CD4-positive, alpha-beta T cell (primary cell): ENCODE measurements at regions not wholly inside any gene's neighbourhood (a gene's known extent, or its start where the extent isn't known, plus 50 kb on each side); places are given as distances from the start of the nearest gene placed in this dataset.
A peak's percentile ranks its signal among the peaks of the same experiment; 100 is the strongest.

Experiments used
- ATAC-seq: fragments of 200-7000 bp; cut with Tn5 transposase; one replicate; pipeline ENCODE4 v1.10.0; 2022; ENCODE audit warnings: mild to moderate bottlenecking; ENCODE audit not compliant: poor library complexity
- CTCF ChIA-PET: fragments of 350-600 bp; sonication (Branson Sonifier 250); formaldehyde crosslinking; loops from one replicate; lab custom pipeline; 2021; ENCODE audit warnings: antibody characterized with exemption, inconsistent platforms; lab: Charles Lee
- POLR2A ChIA-PET: fragments of 350-600 bp; sonication (Branson Sonifier 250); formaldehyde crosslinking; loops from one replicate; lab custom pipeline; 2021; ENCODE audit warnings: antibody characterized with exemption, inconsistent platforms; lab: Charles Lee
- DNase-seq, 14 experiments: peaks; one replicate each; pipeline ENCODE4 v3.0.0-alpha.2; 2013 to 2020; ENCODE audit warnings: mixed read lengths in 2 of 14
- H3K27ac ChIP-seq, 2 donors: one replicate each; pipeline versions ENCODE4 v1.5.1 to v1.7.0; 2013; ENCODE audit warnings: low read length in 2 of 2, low read depth in 1 of 2, mild to moderate bottlenecking in 1 of 2
- H3K27me3 ChIP-seq, 2 experiments: 1 replicate in 1 of 2; 2 replicates in 1 of 2; pipeline versions ENCODE4 v1.6.1 to v1.7.0; 2013; ENCODE audit warnings: low read length in 2 of 2, control low read depth in 1 of 2, mild to moderate bottlenecking in 1 of 2, moderate library complexity in 1 of 2; ENCODE audit not compliant: insufficient read depth in 2 of 2, control insufficient read depth in 1 of 2
- H3K36me3 ChIP-seq: one replicate; pipeline ENCODE4 v1.6.1; 2013; ENCODE audit warnings: low read length, control low read depth; ENCODE audit not compliant: insufficient read depth
- H3K4me1 ChIP-seq: one replicate; pipeline ENCODE4 v1.6.1; 2013; ENCODE audit warnings: low read length, control low read depth; ENCODE audit not compliant: insufficient read depth
- H3K4me3 ChIP-seq: one replicate; pipeline ENCODE4 v1.5.1; 2013; ENCODE audit warnings: mild to moderate bottlenecking, low read length, moderate library complexity
- H3K9me3 ChIP-seq, 2 experiments: 1 replicate in 1 of 2; 2 replicates in 1 of 2; pipeline versions ENCODE4 v1.6.1 to v1.7.0; 2013; ENCODE audit warnings: low read length in 2 of 2, mild to moderate bottlenecking in 2 of 2, control low read depth in 1 of 2, moderate library complexity in 1 of 2; ENCODE audit not compliant: control insufficient read depth in 1 of 2, insufficient read depth in 1 of 2
- H3K27ac Mint-ChIP-seq: one replicate; pipeline ENCODE4 v1.8.0; 2020; ENCODE audit warnings: mixed read lengths
- H3K27me3 Mint-ChIP-seq: one replicate; pipeline ENCODE4 v1.8.0; 2021; ENCODE audit warnings: mixed read lengths
- H3K36me3 Mint-ChIP-seq: one replicate; pipeline ENCODE4 v1.8.0; 2021; ENCODE audit warnings: low read depth, mixed read lengths
- H3K4me1 Mint-ChIP-seq: one replicate; pipeline ENCODE4 v1.8.0; 2021; ENCODE audit warnings: low read depth, mixed read lengths
- H3K4me3 Mint-ChIP-seq: one replicate; pipeline ENCODE4 v1.8.0; 2020; ENCODE audit warnings: mild to moderate bottlenecking, mixed read lengths
- H3K9me3 Mint-ChIP-seq: one replicate; pipeline ENCODE4 v1.8.0; 2020; ENCODE audit warnings: mixed read lengths
- CTCF ChIP-seq: fragments of 200-600 bp; IDR thresholded peaks from one replicate; pipeline ENCODE4 v1.8.0; 2022; ENCODE audit warnings: antibody characterized with exemption, mild to moderate bottlenecking
- intact Hi-C, 2 experiments: fragments of 100-400 bp; cut with DNase I in 1 of 2; cut with micrococcal nuclease in 1 of 2; formaldehyde crosslinking; loops; one replicate each; pipeline versions ENCODE4 v1.15.1 to v1.9.0; 2023 to 2025; cut with DNase I, micrococcal nuclease

DNA sequence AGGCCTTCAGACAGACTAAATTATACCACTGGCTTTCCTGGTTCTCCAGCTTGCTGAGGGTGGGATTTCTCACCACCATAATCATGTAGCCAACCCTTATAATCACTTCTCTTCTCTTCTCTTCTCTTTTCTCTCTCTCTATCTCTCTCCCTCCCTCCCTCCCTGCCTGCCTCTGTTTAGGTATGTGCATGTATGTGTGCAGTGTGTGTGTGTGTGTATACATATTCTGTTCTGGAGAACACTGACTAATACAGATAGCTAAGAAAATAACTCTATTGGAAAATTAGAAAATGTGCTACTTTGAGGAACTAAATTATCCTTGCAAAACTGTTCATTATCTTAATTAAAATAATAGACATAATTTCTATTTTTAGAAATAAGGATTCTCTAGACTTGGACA, 118.6 kb upstream of the GADL1 start:
- H3K4me3 ChIP-seq = no peak overlapping the region
- H3K27ac Mint-ChIP-seq = no peak overlapping the region
- TF ChIP-seq CTCF = no peak
- H3K36me3 Mint-ChIP-seq = no peaks in the 10 kb centered on the region
- ATAC-seq (no peak), DNase-seq (no peak)
- H3K4me1 Mint-ChIP-seq = no peaks in the 10 kb centered on the region
- H3K27me3 ChIP-seq = no peaks in the 10 kb centered on the region
- peaks cover 4% of the 10 kb centered on the region for H3K4me1 ChIP-seq
- POLR2A ChIA-PET = no interaction called here
- no peak overlapping the region for H3K27ac ChIP-seq
- H3K36me3 ChIP-seq = no peaks in the 10 kb centered on the region
- intact Hi-C loops = no loop called here
- CTCF ChIA-PET = no interaction called here
- H3K9me3 ChIP-seq = no peaks in the 10 kb centered on the region
- no peaks in the 10 kb centered on the region for H3K9me3 Mint-ChIP-seq
- H3K4me3 Mint-ChIP-seq = no peak overlapping the region
- H3K27me3 Mint-ChIP-seq = no peaks in the 10 kb centered on the region

- Mint-ChIP-seq H3K27ac (no peak overlapping the region), H3K9me3 (no peaks in the 10 kb centered on the region), H3K27me3 (no peaks in the 10 kb centered on the region), H3K4me1 (no peaks in the 10 kb centered on the region), H3K4me3 (no peak overlapping the region), H3K36me3 (no peaks in the 10 kb centered on the region)
- peak in 2 of 14 experiments; percentile 3 to 8 for DNase-seq
- no peak for TF ChIP-seq CTCF
- no peaks in the 10 kb centered on the region for H3K27me3 ChIP-seq
- H3K27ac ChIP-seq = no peak overlapping the region
- no peaks in the 10 kb centered on the region for H3K9me3 ChIP-seq
- H3K36me3 ChIP-seq = no peaks in the 10 kb centered on the region
- ATAC-seq = no peak
- no peak overlapping the region for H3K4me3 ChIP-seq
- peaks cover 4% of the 10 kb centered on the region for H3K4me1 ChIP-seq
- intact Hi-C loops = no loop called here
- ChIA-PET POLR2A (interaction anchor here (0.5 kb wide), 1 partner anchor 625 kb away, joined by 3 read pairs; no protein-coding TSS in a partner anchor), CTCF (no interaction called here)
Observed at GRCh38 chr3:31013843-31014242, 119.4 kb upstream of the GADL1 start.

GRCh38 chr3:31014317-31015040, 120.0 kb upstream of the GADL1 start:
- Mint-ChIP-seq H3K27me3 (no peaks in the 10 kb centered on the region), H3K36me3 (no peaks in the 10 kb centered on the region), H3K4me3 (no peak overlapping the region), H3K9me3 (no peaks in the 10 kb centered on the region), H3K27ac (no peak overlapping the region), H3K4me1 (no peaks in the 10 kb centered on the region)
- H3K4me3 ChIP-seq = no peak overlapping the region
- H3K27ac ChIP-seq = no peak overlapping the region
- H3K9me3 ChIP-seq = no peaks in the 10 kb centered on the region
- no peak for DNase-seq
- no peak for TF ChIP-seq CTCF
- intact Hi-C loops = no loop called here
- no peaks in the 10 kb centered on the region for H3K27me3 ChIP-seq
- ChIA-PET CTCF (no interaction called here), POLR2A (interaction anchor here (0.5 kb wide), 1 partner anchor 625 kb away, joined by 3 read pairs; no protein-coding TSS in a partner anchor)
- H3K36me3 ChIP-seq = no peaks in the 10 kb centered on the region
- ATAC-seq = no peak
- peaks cover 4% of the 10 kb centered on the region for H3K4me1 ChIP-seq
